Stimulated activated CD4-positive, alpha-beta T cell treated with anti-CD3 and anti-CD28 coated beads, Interleukin-1b, Interleukin-23, amount 100 ng/mL, for 24 hours (primary cell): ENCODE measurements at regions not wholly inside any gene's neighbourhood (a gene's known extent, or its start where the extent isn't known, plus 50 kb on each side); places are given as distances from the start of the nearest gene placed in this dataset.

Source experiments
- DNase-seq, 4 experiments: peaks; one replicate each; pipeline ENCODE4 v3.0.0-alpha.2; 2020; ENCODE audit warnings: low read depth in 4 of 4, low spot score in 1 of 4

GRCh38 chr1:229817936-229818335 lies 191.9 kb downstream of the URB2 start:
- no peak for DNase-seq

GRCh38 chr1:229819091-229819490 lies 193.0 kb downstream of the URB2 start:
- no peak for DNase-seq

- DNase-seq: no peak
Measured at GRCh38 chr1:229822026-229822425, 196.0 kb downstream of the URB2 start.

- DNase-seq: no peak
Measured at GRCh38 chr1:229825042-229825441, 199.0 kb downstream of the URB2 start.

- DNase-seq: no peak
Measured at GRCh38 chr1:229828461-229828860, 202.4 kb downstream of the URB2 start.

GRCh38 chr1:229832695-229833094 lies 206.6 kb downstream of the URB2 start:
- no peak for DNase-seq

GRCh38 chr1:229834230-229834629 lies 208.2 kb downstream of the URB2 start:
- no peak for DNase-seq

GRCh38 chr1:229835226-229835625 lies 209.2 kb downstream of the URB2 start:
- DNase-seq: no peak

- no peak for DNase-seq
Measured at GRCh38 chr1:229836324-229836723, 210.3 kb downstream of the URB2 start.

GRCh38 chr1:229838204-229838603 lies 212.2 kb downstream of the URB2 start:
- DNase-seq: no peak

GRCh38 chr1:229839800-229840199 lies 213.8 kb downstream of the URB2 start:
- DNase-seq: no peak

GRCh38 chr1:229841230-229841629 lies 215.2 kb downstream of the URB2 start:
- DNase-seq: no peak

- DNase-seq: no peak
Measured at GRCh38 chr1:229842302-229843255, 216.5 kb downstream of the URB2 start.

- no peak for DNase-seq
Measured at GRCh38 chr1:229843627-229844238, 217.7 kb downstream of the URB2 start.

GRCh38 chr1:229844675-229845074 lies 218.6 kb downstream of the URB2 start:
- no peak for DNase-seq

GRCh38 chr1:229845410-229846138 lies 219.5 kb downstream of the URB2 start:
- no peak for DNase-seq

- DNase-seq: no peak
Measured at GRCh38 chr1:229846351-229846750, 220.3 kb downstream of the URB2 start.

GRCh38 chr1:229848752-229849677 lies 218.0 kb upstream of the GALNT2 start:
- DNase-seq: no peak

GRCh38 chr1:229851511-229851910 lies 215.5 kb upstream of the GALNT2 start:
- DNase-seq: no peak

GRCh38 chr1:229853751-229854150 lies 213.3 kb upstream of the GALNT2 start:
- DNase-seq: no peak

- no peak for DNase-seq
Measured at GRCh38 chr1:229854620-229855019, 212.4 kb upstream of the GALNT2 start.
